HG03354 (cell line): ENCODE measurements at regions not wholly inside any gene's neighbourhood (a gene's known extent, or its start where the extent isn't known, plus 50 kb on each side); places are given as distances from the start of the nearest gene placed in this dataset.

Experiments used
- ATAC-seq: cut with Tn5 transposase; IDR thresholded peaks from one replicate; pipeline ENCODE4 v1.9.1; 2021; ENCODE audit warnings: mild to moderate bottlenecking; ENCODE audit not compliant: unreplicated experiment, poor library complexity, severe bottlenecking

- ATAC-seq = no peak
Measured at GRCh38 chr1:168910403-168910802, 181.4 kb upstream of the DPT start.

- ATAC-seq = no peak
Measured at GRCh38 chr1:168911370-168911769, 182.4 kb upstream of the DPT start.

- no peak for ATAC-seq
Measured at GRCh38 chr1:168913711-168914463, 184.9 kb upstream of the DPT start.

GRCh38 chr1:168917309-168917708, 188.3 kb upstream of the DPT start:
- no peak for ATAC-seq

- no peak for ATAC-seq
Measured at GRCh38 chr1:168917796-168918195, 188.7 kb upstream of the ATP1B1 start.

GRCh38 chr1:168918860-168919741, 187.4 kb upstream of the ATP1B1 start:
- ATAC-seq = no peak

- ATAC-seq = no peak
Measured at GRCh38 chr1:168920456-168921094, 185.9 kb upstream of the ATP1B1 start.

GRCh38 chr1:168921629-168922028, 184.9 kb upstream of the ATP1B1 start:
- ATAC-seq = peak; percentile 72

GRCh38 chr1:168923521-168924136, 182.9 kb upstream of the ATP1B1 start:
- no peak for ATAC-seq

- no peak for ATAC-seq
Measured at GRCh38 chr1:168924976-168925375, 181.5 kb upstream of the ATP1B1 start.

- no peak for ATAC-seq
Measured at GRCh38 chr1:168926236-168926635, 180.3 kb upstream of the ATP1B1 start.

GRCh38 chr1:168932539-168932938, 174.0 kb upstream of the ATP1B1 start:
- no peak for ATAC-seq

GRCh38 chr1:168933141-168933805, 173.2 kb upstream of the ATP1B1 start:
- ATAC-seq = no peak

GRCh38 chr1:168939110-168939946, 167.2 kb upstream of the ATP1B1 start:
- ATAC-seq = no peak

GRCh38 chr1:168939947-168940223, 166.6 kb upstream of the ATP1B1 start:
- ATAC-seq = no peak

- no peak for ATAC-seq
Measured at GRCh38 chr1:168941640-168942039, 164.8 kb upstream of the ATP1B1 start.

GRCh38 chr1:168942165-168942564, 164.3 kb upstream of the ATP1B1 start:
- ATAC-seq = no peak

- ATAC-seq = no peak
Measured at GRCh38 chr1:168945870-168946269, 160.6 kb upstream of the ATP1B1 start.

- no peak for ATAC-seq
Measured at GRCh38 chr1:168947041-168947440, 159.4 kb upstream of the ATP1B1 start.
